ENCODE measurements at regions not wholly inside any gene's neighbourhood (a gene's known extent, or its start where the extent isn't known, plus 50 kb on each side); places are given as distances from the start of the nearest gene placed in this dataset.
"Not testable (repeated sequence)": the region's sequence is repeated elsewhere in the genome, so short reads cannot be mapped to it uniquely, and the experiment has no call there.

GRCh38 chr7:153943457-153943856, 108.7 kb upstream of the DPP6 start:
- no peak overlapping the region for H2AFZ ChIP-seq (ENCODE audit: low read length)
- H4K20me1 ChIP-seq (ENCODE audit: insufficient read depth, low read depth, low read length): no peaks in the 10 kb centered on the region
- H3K9me3 ChIP-seq (ENCODE audit: low read length): no peaks in the 10 kb centered on the region
- no peak overlapping the region for H3K4me2 ChIP-seq (ENCODE audit: low read depth, low read length, poor library complexity, severe bottlenecking)
- no peaks in the 10 kb centered on the region for H3K36me3 ChIP-seq (ENCODE audit: insufficient read depth, low read length)
- no peaks in the 10 kb centered on the region for H3K9me2 ChIP-seq (replicated peaks; ENCODE audit: insufficient read depth, low read length)
- DNase-seq: no peak
- no peak overlapping the region for H3K9ac ChIP-seq (ENCODE audit: low read length)
- H3K79me2 ChIP-seq (ENCODE audit: low read length): no peaks in the 10 kb centered on the region
- H3K4me3 ChIP-seq (ENCODE audit: low read length): no peak overlapping the region
- no peaks in the 10 kb centered on the region for H3K4me1 ChIP-seq (ENCODE audit: low read length)
- H3K27ac ChIP-seq (ENCODE audit: low read length): no peak overlapping the region
- H3K27me3 ChIP-seq (ENCODE audit: low read length): no peaks in the 10 kb centered on the region

DNA sequence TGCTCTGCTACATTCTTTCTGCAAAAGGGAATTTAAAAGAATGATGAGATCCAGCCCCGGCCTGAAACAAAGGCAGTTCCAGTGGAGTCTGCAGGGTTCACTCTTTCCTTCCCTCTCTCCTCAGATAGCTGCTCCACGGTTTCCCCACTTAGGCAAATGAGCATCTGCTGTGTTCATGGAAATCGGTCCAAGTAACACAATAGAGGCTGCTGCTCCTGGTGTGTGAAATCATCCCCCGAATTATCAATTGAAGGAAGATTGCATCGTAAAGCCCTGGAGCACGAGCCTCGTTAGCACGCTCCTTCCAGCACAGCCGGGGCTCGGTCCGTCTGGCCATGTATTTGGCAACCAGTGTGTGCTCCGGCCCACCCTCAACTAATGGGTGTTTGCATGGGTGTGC, 108.3 kb upstream of the DPP6 start:
- no peak overlapping the region for H3K4me3 ChIP-seq (ENCODE audit: low read length)
- H3K27me3 ChIP-seq (ENCODE audit: low read length): no peaks in the 10 kb centered on the region
- H3K9ac ChIP-seq (ENCODE audit: low read length): no peak overlapping the region
- no peaks in the 10 kb centered on the region for H3K9me3 ChIP-seq (ENCODE audit: low read length)
- no peak overlapping the region for H3K27ac ChIP-seq (ENCODE audit: low read length)
- H3K36me3 ChIP-seq (ENCODE audit: insufficient read depth, low read length): no peaks in the 10 kb centered on the region
- H3K79me2 ChIP-seq (ENCODE audit: low read length): no peaks in the 10 kb centered on the region
- no peak for DNase-seq
- no peaks in the 10 kb centered on the region for H4K20me1 ChIP-seq (ENCODE audit: insufficient read depth, low read depth, low read length)
- H3K4me1 ChIP-seq (ENCODE audit: low read length): no peaks in the 10 kb centered on the region
- H3K9me2 ChIP-seq (replicated peaks; ENCODE audit: insufficient read depth, low read length): no peaks in the 10 kb centered on the region
- H3K4me2 ChIP-seq (ENCODE audit: low read depth, low read length, poor library complexity, severe bottlenecking): no peak overlapping the region
- no peak overlapping the region for H2AFZ ChIP-seq (ENCODE audit: low read length)

GRCh38 chr7:153948060-153948459, 104.1 kb upstream of the DPP6 start:
- Histone ChIP-seq H3K27me3 (ENCODE audit: low read length) (no peaks in the 10 kb centered on the region), H3K36me3 (ENCODE audit: insufficient read depth, low read length) (no peaks in the 10 kb centered on the region), H3K79me2 (ENCODE audit: low read length) (no peaks in the 10 kb centered on the region), H3K4me2 (ENCODE audit: low read depth, low read length, poor library complexity, severe bottlenecking) (no peak overlapping the region), H3K4me3 (ENCODE audit: low read length) (no peak overlapping the region), H3K9ac (ENCODE audit: low read length) (no peak overlapping the region), H3K9me2 (replicated peaks; ENCODE audit: insufficient read depth, low read length) (no peaks in the 10 kb centered on the region), H3K4me1 (ENCODE audit: low read length) (no peaks in the 10 kb centered on the region), H3K9me3 (ENCODE audit: low read length) (no peaks in the 10 kb centered on the region), H3K27ac (ENCODE audit: low read length) (no peak overlapping the region), H2AFZ (ENCODE audit: low read length) (no peak overlapping the region), H4K20me1 (ENCODE audit: insufficient read depth, low read depth, low read length) (no peaks in the 10 kb centered on the region)
- no peak for DNase-seq

DNA sequence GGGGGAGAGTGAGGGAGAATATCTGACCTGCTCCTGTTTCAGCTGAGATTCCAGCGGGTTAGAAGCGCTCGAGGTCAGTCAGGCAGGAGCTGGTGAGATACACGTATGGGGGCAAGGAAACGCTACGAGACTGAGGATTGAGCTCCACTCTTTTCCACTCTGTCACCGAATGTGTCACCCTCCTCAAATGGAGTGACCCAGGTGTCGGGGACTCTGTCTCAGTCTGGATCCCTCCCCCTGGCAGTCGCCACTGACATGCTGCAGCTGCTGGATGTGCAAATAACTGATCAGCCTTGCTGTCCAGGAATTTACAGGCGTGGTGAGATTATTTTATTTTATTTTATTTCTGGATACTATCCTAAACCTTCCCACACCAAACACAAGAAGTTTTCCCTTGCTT, 100.9 kb upstream of the DPP6 start:
- Histone ChIP-seq H3K4me3 (ENCODE audit: low read length) (no peak overlapping the region), H3K27ac (ENCODE audit: low read length) (no peak overlapping the region), H3K27me3 (ENCODE audit: low read length) (no peaks in the 10 kb centered on the region), H3K9ac (ENCODE audit: low read length) (no peak overlapping the region), H4K20me1 (ENCODE audit: insufficient read depth, low read depth, low read length) (no peaks in the 10 kb centered on the region), H3K4me2 (ENCODE audit: low read depth, low read length, poor library complexity, severe bottlenecking) (no peak overlapping the region), H3K9me2 (replicated peaks; ENCODE audit: insufficient read depth, low read length) (no peaks in the 10 kb centered on the region), H3K36me3 (ENCODE audit: insufficient read depth, low read length) (no peaks in the 10 kb centered on the region), H3K9me3 (ENCODE audit: low read length) (no peaks in the 10 kb centered on the region), H3K4me1 (ENCODE audit: low read length) (no peaks in the 10 kb centered on the region), H3K79me2 (ENCODE audit: low read length) (no peaks in the 10 kb centered on the region), H2AFZ (ENCODE audit: low read length) (no peak overlapping the region)
- DNase-seq: no peak

GRCh38 chr7:153954477-153954876, 97.7 kb upstream of the DPP6 start:
- no peak for DNase-seq

GRCh38 chr7:153957677-153958076, 94.5 kb upstream of the DPP6 start:
- H3K79me2 ChIP-seq (ENCODE audit: low read length); H3K9me3 ChIP-seq (ENCODE audit: low read length); H3K27ac ChIP-seq (ENCODE audit: low read length): not testable (repeated sequence)

More at GRCh38 chr7:153954477-153954876, 97.7 kb upstream of the DPP6 start:
- Histone ChIP-seq H3K9me3 (ENCODE audit: low read length) (no peaks in the 10 kb centered on the region), H3K4me3 (ENCODE audit: low read length) (no peak overlapping the region), H3K27me3 (ENCODE audit: low read length) (no peaks in the 10 kb centered on the region), H3K9ac (ENCODE audit: low read length) (no peak overlapping the region), H4K20me1 (ENCODE audit: insufficient read depth, low read depth, low read length) (no peaks in the 10 kb centered on the region), H3K4me1 (ENCODE audit: low read length) (no peaks in the 10 kb centered on the region), H3K4me2 (ENCODE audit: low read depth, low read length, poor library complexity, severe bottlenecking) (no peak overlapping the region), H3K27ac (ENCODE audit: low read length) (no peak overlapping the region), H3K79me2 (ENCODE audit: low read length) (no peaks in the 10 kb centered on the region), H3K36me3 (ENCODE audit: insufficient read depth, low read length) (no peaks in the 10 kb centered on the region), H2AFZ (ENCODE audit: low read length) (no peak overlapping the region), H3K9me2 (replicated peaks; ENCODE audit: insufficient read depth, low read length) (no peaks in the 10 kb centered on the region)

GRCh38 chr7:153958381-153958780, 93.8 kb upstream of the DPP6 start:
- H4K20me1 ChIP-seq (ENCODE audit: insufficient read depth, low read depth, low read length); DNase-seq; H3K9me2 ChIP-seq (replicated peaks; ENCODE audit: insufficient read depth, low read length); H3K36me3 ChIP-seq (ENCODE audit: insufficient read depth, low read length); H3K79me2 ChIP-seq (ENCODE audit: low read length); H3K27ac ChIP-seq (ENCODE audit: low read length); H2AFZ ChIP-seq (ENCODE audit: low read length); H3K9me3 ChIP-seq (ENCODE audit: low read length); H3K27me3 ChIP-seq (ENCODE audit: low read length); H3K4me3 ChIP-seq (ENCODE audit: low read length); H3K9ac ChIP-seq (ENCODE audit: low read length); H3K4me1 ChIP-seq (ENCODE audit: low read length); H3K4me2 ChIP-seq (ENCODE audit: low read depth, low read length, poor library complexity, severe bottlenecking): not testable (repeated sequence)

More at GRCh38 chr7:153957677-153958076, 94.5 kb upstream of the DPP6 start:
- DNase-seq; H3K9ac ChIP-seq (ENCODE audit: low read length); H3K27me3 ChIP-seq (ENCODE audit: low read length); H2AFZ ChIP-seq (ENCODE audit: low read length); H4K20me1 ChIP-seq (ENCODE audit: insufficient read depth, low read depth, low read length); H3K4me3 ChIP-seq (ENCODE audit: low read length); H3K4me2 ChIP-seq (ENCODE audit: low read depth, low read length, poor library complexity, severe bottlenecking); H3K4me1 ChIP-seq (ENCODE audit: low read length); H3K9me2 ChIP-seq (replicated peaks; ENCODE audit: insufficient read depth, low read length); H3K36me3 ChIP-seq (ENCODE audit: insufficient read depth, low read length): not testable (repeated sequence)

- not testable (repeated sequence) for H3K27me3 ChIP-seq (ENCODE audit: low read length); DNase-seq; H3K4me3 ChIP-seq (ENCODE audit: low read length); H3K4me1 ChIP-seq (ENCODE audit: low read length); H3K9me2 ChIP-seq (replicated peaks; ENCODE audit: insufficient read depth, low read length); H3K36me3 ChIP-seq (ENCODE audit: insufficient read depth, low read length); H3K79me2 ChIP-seq (ENCODE audit: low read length); H4K20me1 ChIP-seq (ENCODE audit: insufficient read depth, low read depth, low read length); H3K9me3 ChIP-seq (ENCODE audit: low read length); H2AFZ ChIP-seq (ENCODE audit: low read length); H3K9ac ChIP-seq (ENCODE audit: low read length); H3K27ac ChIP-seq (ENCODE audit: low read length); H3K4me2 ChIP-seq (ENCODE audit: low read depth, low read length, poor library complexity, severe bottlenecking)
These were observed 93.4 kb upstream of the DPP6 start for GRCh38 chr7:153958789-153959188.

DNA sequence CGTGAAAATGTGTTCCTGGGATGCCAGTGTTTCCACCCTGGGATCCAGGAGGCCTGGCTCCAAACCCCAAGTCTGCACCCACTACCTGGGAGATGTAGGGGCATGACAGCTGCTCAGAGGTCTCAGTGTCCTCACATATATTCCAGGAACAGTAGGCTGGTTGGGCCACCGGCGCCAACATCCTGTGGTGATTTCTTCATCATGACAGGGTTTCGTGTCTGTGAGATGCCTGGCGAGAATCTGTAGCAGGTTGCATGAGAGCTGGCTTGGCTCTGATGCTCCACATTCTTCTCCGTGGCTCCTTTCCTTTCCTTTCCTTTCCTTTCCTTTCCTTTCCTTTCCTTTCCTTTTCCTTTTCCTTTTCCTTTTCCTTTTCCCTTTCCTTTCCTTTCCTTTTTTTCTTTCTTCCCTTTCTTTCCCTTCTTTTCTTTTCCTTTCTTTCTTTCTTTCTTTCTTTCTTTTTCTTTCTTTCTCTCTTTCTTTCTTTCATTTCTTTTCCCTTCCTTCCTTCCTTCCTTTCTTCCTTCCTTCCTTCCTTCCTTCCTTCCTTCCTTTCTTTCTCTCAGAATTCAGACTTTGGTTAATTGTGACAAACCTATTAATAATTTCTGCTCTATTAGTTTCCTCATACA, 87.6 kb upstream of the DPP6 start:
- not testable (repeated sequence) for H3K9me2 ChIP-seq (replicated peaks; ENCODE audit: insufficient read depth, low read length); H3K4me1 ChIP-seq (ENCODE audit: low read length); H3K27me3 ChIP-seq (ENCODE audit: low read length); DNase-seq; H3K27ac ChIP-seq (ENCODE audit: low read length); H3K9me3 ChIP-seq (ENCODE audit: low read length); H3K36me3 ChIP-seq (ENCODE audit: insufficient read depth, low read length); H3K79me2 ChIP-seq (ENCODE audit: low read length); H3K9ac ChIP-seq (ENCODE audit: low read length); H2AFZ ChIP-seq (ENCODE audit: low read length); H3K4me2 ChIP-seq (ENCODE audit: low read depth, low read length, poor library complexity, severe bottlenecking); H4K20me1 ChIP-seq (ENCODE audit: insufficient read depth, low read depth, low read length); H3K4me3 ChIP-seq (ENCODE audit: low read length)
